Liver (tissue), 8 donors: ENCODE measurements at regions not wholly inside any gene's neighbourhood (a gene's known extent, or its start where the extent isn't known, plus 50 kb on each side); places are given as distances from the start of the nearest gene placed in this dataset.
"Not testable (repeated sequence)": the region's sequence is repeated elsewhere in the genome, so short reads cannot be mapped to it uniquely, and the experiment has no call there.

ENCODE experiments used
- DNase-seq: peaks from one replicate; pipeline ENCODE4 v3.0.0-alpha.2; 2017; ENCODE audit warnings: low spot score
- H3K27ac ChIP-seq, 2 donors: one replicate each; pipeline ENCODE4 v1.7.0; 2013; ENCODE audit warnings: inconsistent platforms in 2 of 2, low read length in 2 of 2, control low read depth in 1 of 2, low read depth in 1 of 2, mild to moderate bottlenecking in 1 of 2
- H3K27me3 ChIP-seq, 4 donors: one replicate each; pipeline versions ENCODE4 v1.6.1 to v1.7.0; 2013; ENCODE audit warnings: low read length in 3 of 4, inconsistent platforms in 1 of 4, mild to moderate bottlenecking in 1 of 4, moderate library complexity in 1 of 4; ENCODE audit not compliant: control insufficient read depth in 4 of 4, insufficient read depth in 4 of 4
- H3K36me3 ChIP-seq, 4 donors: one replicate each; pipeline versions ENCODE4 v1.6.1 to v1.7.0; 2013; ENCODE audit warnings: low read length in 3 of 4, mild to moderate bottlenecking in 3 of 4, low read depth in 1 of 4, moderate library complexity in 1 of 4; ENCODE audit not compliant: control insufficient read depth in 4 of 4, insufficient read depth in 3 of 4
- H3K4me1 ChIP-seq, 4 donors: one replicate each; pipeline versions ENCODE4 v1.6.1 to v1.7.0; 2013; ENCODE audit warnings: low read length in 3 of 4, mild to moderate bottlenecking in 3 of 4, moderate library complexity in 1 of 4; ENCODE audit not compliant: control insufficient read depth in 4 of 4, insufficient read depth in 4 of 4
- H3K4me3 ChIP-seq, 3 donors: one replicate each; pipeline versions ENCODE4 v1.6.1 to v1.7.0; 2013; ENCODE audit warnings: low read length in 3 of 3, control low read depth in 1 of 3, low read depth in 1 of 3, mild to moderate bottlenecking in 1 of 3
- H3K9ac ChIP-seq, 2 donors: one replicate each; pipeline ENCODE4 v1.7.0; 2013; ENCODE audit warnings: low read length in 2 of 2, mild to moderate bottlenecking in 2 of 2, moderate library complexity in 2 of 2, control low read depth in 1 of 2, low read depth in 1 of 2
- H3K9me3 ChIP-seq, 4 donors: one replicate each; pipeline versions ENCODE4 v1.6.1 to v1.7.0; 2013; ENCODE audit warnings: low read length in 3 of 4; ENCODE audit not compliant: control insufficient read depth in 4 of 4
- ATF3 ChIP-seq: IDR thresholded peaks from 2 replicates; pipeline ENCODE4 v1.6.1; 2016; ENCODE audit warnings: antibody characterized with exemption
- EGR1 ChIP-seq, 2 donors: IDR thresholded peaks; 2 replicates each; pipeline ENCODE4 v1.6.1; 2016 to 2018; ENCODE audit warnings: antibody characterized with exemption in 2 of 2, low read depth in 2 of 2
- FOXA1 ChIP-seq: IDR thresholded peaks from 2 replicates; pipeline ENCODE4 v1.6.1; 2016; ENCODE audit warnings: antibody characterized with exemption
- GABPA ChIP-seq, 2 donors: IDR thresholded peaks in 1 of 2; conservative IDR thresholded peaks in 1 of 2; 2 replicates each; pipeline ENCODE4 v1.6.1; 2016; ENCODE audit warnings: antibody characterized with exemption in 2 of 2, mild to moderate bottlenecking in 1 of 2, moderate library complexity in 1 of 2
- MAX ChIP-seq: IDR thresholded peaks from 2 replicates; pipeline ENCODE4 v1.6.1; 2016; ENCODE audit warnings: antibody characterized with exemption
- NR2F2 ChIP-seq: IDR thresholded peaks from 2 replicates; pipeline ENCODE4 v1.6.1; 2016; ENCODE audit warnings: antibody characterized with exemption
- RAD21 ChIP-seq, 2 donors: IDR thresholded peaks; 2 replicates each; pipeline ENCODE4 v1.6.1; 2016; ENCODE audit warnings: antibody characterized with exemption in 2 of 2, mild to moderate bottlenecking in 2 of 2
- REST ChIP-seq: IDR thresholded peaks from 2 replicates; pipeline ENCODE4 v1.6.1; 2016; ENCODE audit warnings: antibody characterized with exemption, mild to moderate bottlenecking
- RXRA ChIP-seq, 2 donors: IDR thresholded peaks; 2 replicates each; pipeline ENCODE4 v1.6.1; 2017 to 2018; ENCODE audit warnings: antibody characterized with exemption in 2 of 2, mild to moderate bottlenecking in 1 of 2
- SP1 ChIP-seq: IDR thresholded peaks from 2 replicates; pipeline ENCODE4 v1.6.1; 2018; ENCODE audit warnings: antibody characterized with exemption, mild to moderate bottlenecking
- YY1 ChIP-seq: IDR thresholded peaks from 2 replicates; pipeline ENCODE4 v1.6.1; 2016; ENCODE audit warnings: antibody characterized with exemption, mild to moderate bottlenecking
- WGBS: extraction: QIAGEN DNeasy Blood & Tissue Kit; methylation state at CpG from one replicate; pipeline ENCODE4 v1.1.7; 2013; 5-methylcytosine and 5-hydroxymethylcytosine counted together
- TF ChIP-seq, protein P1 (sequence below): fragments of 150-350 bp; IDR thresholded peaks from 2 replicates; pipeline ENCODE4 v1.5.1; 2017; ENCODE audit warnings: improper control_type of control experiment, low read depth, low read length; ENCODE audit not compliant: missing input control
- TF ChIP-seq, protein P2 (sequence below): IDR thresholded peaks from 2 replicates; pipeline ENCODE4 v1.6.1; 2016; ENCODE audit warnings: antibody characterized with exemption
- donor health status: healthy.
- donor health status: healthy.
- donor health status: healthy.
- donor health status: healthy.
- donor health status: healthy.

DNA sequence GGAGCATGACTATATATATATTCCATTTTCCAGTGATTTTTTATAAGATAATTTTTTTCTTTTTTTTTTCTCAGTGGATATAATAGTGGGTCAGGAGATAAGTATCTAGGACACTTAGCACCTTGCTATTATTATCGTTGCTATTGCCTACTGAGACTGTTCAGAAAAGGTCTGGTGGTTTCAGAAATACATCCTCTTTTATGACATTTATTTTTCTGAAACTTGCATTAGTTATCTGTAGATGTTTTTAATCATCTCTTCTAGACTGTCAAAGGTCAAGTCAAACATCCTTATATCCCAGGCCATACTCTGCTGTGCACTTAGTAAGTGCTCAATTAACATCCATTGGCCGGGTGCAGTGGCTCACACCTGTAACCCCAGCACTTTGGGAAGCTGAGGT is 72.9 kb upstream of the MED14 start:
- H3K9ac ChIP-seq: no peak overlapping the region
- TF ChIP-seq YY1: no peak
- TF ChIP-seq REST: no peak
- TF ChIP-seq RXRA (IDR thresholded peaks at IDR 0.05): no peak
- no peak for TF ChIP-seq MAX
- no peak for TF ChIP-seq FOXA1
- no peak for TF ChIP-seq SP1
- TF ChIP-seq, protein P1, sequence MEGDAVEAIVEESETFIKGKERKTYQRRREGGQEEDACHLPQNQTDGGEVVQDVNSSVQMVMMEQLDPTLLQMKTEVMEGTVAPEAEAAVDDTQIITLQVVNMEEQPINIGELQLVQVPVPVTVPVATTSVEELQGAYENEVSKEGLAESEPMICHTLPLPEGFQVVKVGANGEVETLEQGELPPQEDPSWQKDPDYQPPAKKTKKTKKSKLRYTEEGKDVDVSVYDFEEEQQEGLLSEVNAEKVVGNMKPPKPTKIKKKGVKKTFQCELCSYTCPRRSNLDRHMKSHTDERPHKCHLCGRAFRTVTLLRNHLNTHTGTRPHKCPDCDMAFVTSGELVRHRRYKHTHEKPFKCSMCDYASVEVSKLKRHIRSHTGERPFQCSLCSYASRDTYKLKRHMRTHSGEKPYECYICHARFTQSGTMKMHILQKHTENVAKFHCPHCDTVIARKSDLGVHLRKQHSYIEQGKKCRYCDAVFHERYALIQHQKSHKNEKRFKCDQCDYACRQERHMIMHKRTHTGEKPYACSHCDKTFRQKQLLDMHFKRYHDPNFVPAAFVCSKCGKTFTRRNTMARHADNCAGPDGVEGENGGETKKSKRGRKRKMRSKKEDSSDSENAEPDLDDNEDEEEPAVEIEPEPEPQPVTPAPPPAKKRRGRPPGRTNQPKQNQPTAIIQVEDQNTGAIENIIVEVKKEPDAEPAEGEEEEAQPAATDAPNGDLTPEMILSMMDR: no peak
- no peak for TF ChIP-seq EGR1 (IDR thresholded peaks at IDR 0.05; ENCODE audit: low read depth in 2 of 2)
- no peak for DNase-seq
- H3K27me3 ChIP-seq: no peaks in the 10 kb centered on the region
- H3K4me3 ChIP-seq: no peak overlapping the region
- H3K4me1 ChIP-seq: peaks cover 0 to 3% (median 0%) of the 10 kb centered on the region in 4 donors
- no peaks in the 10 kb centered on the region for H3K9me3 ChIP-seq
- H3K27ac ChIP-seq: no peak overlapping the region
- no peaks in the 10 kb centered on the region for H3K36me3 ChIP-seq
- WGBS: 95% methylated on average over 2 of the region's 2 CpGs

GRCh38 chrX:40809210-40809609 is 73.9 kb upstream of the MED14 start:
- Histone ChIP-seq H3K4me1 (peaks cover 0 to 3% (median 0%) of the 10 kb centered on the region in 4 donors), H3K9me3 (no peaks in the 10 kb centered on the region), H3K4me3 (no peak overlapping the region), H3K36me3 (no peaks in the 10 kb centered on the region), H3K27me3 (no peaks in the 10 kb centered on the region), H3K27ac (no peak overlapping the region), H3K9ac (no peak overlapping the region)
- DNase-seq: no peak
- TF ChIP-seq ATF3 (no peak), EGR1 (IDR thresholded peaks at IDR 0.05; ENCODE audit: low read depth in 2 of 2) (no peak), REST (no peak), RAD21 (IDR thresholded peaks at IDR 0.05) (no peak), RXRA (IDR thresholded peaks at IDR 0.05) (no peak), NR2F2 (no peak), FOXA1 (no peak), GABPA (IDR thresholded peaks at IDR 0.05 in 1 of 2, conservative IDR thresholded peaks at IDR 0.05 in 1 of 2) (no peak)
- TF ChIP-seq, protein P2, sequence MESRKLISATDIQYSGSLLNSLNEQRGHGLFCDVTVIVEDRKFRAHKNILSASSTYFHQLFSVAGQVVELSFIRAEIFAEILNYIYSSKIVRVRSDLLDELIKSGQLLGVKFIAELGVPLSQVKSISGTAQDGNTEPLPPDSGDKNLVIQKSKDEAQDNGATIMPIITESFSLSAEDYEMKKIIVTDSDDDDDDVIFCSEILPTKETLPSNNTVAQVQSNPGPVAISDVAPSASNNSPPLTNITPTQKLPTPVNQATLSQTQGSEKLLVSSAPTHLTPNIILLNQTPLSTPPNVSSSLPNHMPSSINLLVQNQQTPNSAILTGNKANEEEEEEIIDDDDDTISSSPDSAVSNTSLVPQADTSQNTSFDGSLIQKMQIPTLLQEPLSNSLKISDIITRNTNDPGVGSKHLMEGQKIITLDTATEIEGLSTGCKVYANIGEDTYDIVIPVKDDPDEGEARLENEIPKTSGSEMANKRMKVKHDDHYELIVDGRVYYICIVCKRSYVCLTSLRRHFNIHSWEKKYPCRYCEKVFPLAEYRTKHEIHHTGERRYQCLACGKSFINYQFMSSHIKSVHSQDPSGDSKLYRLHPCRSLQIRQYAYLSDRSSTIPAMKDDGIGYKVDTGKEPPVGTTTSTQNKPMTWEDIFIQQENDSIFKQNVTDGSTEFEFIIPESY: no peak

- not testable (repeated sequence) for H3K4me3 ChIP-seq, H3K27me3 ChIP-seq, H3K27ac ChIP-seq, H3K36me3 ChIP-seq, H3K9ac ChIP-seq, H3K4me1 ChIP-seq, DNase-seq, H3K9me3 ChIP-seq
Observed at GRCh38 chrX:40815045-40815444, 79.7 kb upstream of the MED14 start.
